ENCODE measurements at regions not wholly inside any gene's neighbourhood (a gene's known extent, or its start where the extent isn't known, plus 50 kb on each side); places are given as distances from the start of the nearest gene placed in this dataset.
"Not testable (repeated sequence)": the region's sequence is repeated elsewhere in the genome, so short reads cannot be mapped to it uniquely, and the experiment has no call there.

- no peak for TF ChIP-seq CTCF (IDR thresholded peaks at IDR 0.05)
- intact Hi-C loops (cut with DNase I): no loop called here
- H3K4me1 ChIP-seq: no peaks in the 10 kb centered on the region
- no peaks in the 10 kb centered on the region for H3K36me3 ChIP-seq
- H3K4me3 ChIP-seq: no peak overlapping the region
- no peak overlapping the region for H3K27ac ChIP-seq
- DNase-seq: no peak
- no peaks in the 10 kb centered on the region for H3K27me3 ChIP-seq
- H3K9me3 ChIP-seq: no peaks in the 10 kb centered on the region
- H3K9ac ChIP-seq (ENCODE audit: low read depth in 2 of 2, low read length in 2 of 2): no peak overlapping the region
Measured at GRCh38 chr19:28554321-28555091, 658.4 kb downstream of the UQCRFS1 start.

DNA sequence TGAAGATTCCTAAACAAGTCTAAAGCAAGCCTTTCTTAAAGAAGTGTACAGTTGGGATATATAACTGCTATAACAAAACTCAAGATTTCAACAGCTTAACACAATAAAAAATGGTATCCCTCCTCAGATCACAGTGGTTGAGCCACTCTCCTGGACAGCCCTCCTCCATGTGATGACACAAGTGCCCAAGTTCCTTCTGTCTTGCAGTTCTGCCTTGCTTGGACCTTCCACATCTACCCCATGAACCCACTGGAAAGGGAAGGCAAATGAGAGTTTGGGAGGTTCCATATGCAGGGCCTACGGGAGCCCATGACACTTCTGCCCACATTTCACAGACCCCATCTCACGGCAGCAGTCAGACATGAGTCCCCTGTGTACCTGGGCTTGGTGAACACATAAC, 659.2 kb downstream of the UQCRFS1 start:
- Histone ChIP-seq H3K36me3 (no peaks in the 10 kb centered on the region), H3K27ac (no peak overlapping the region), H3K9ac (ENCODE audit: low read depth in 2 of 2, low read length in 2 of 2) (no peak overlapping the region), H3K4me3 (no peak overlapping the region), H3K27me3 (no peaks in the 10 kb centered on the region), H3K9me3 (no peaks in the 10 kb centered on the region), H3K4me1 (no peaks in the 10 kb centered on the region)
- DNase-seq: no peak
- intact Hi-C loops (cut with DNase I): no loop called here
- no peak for TF ChIP-seq CTCF (IDR thresholded peaks at IDR 0.05)

DNA sequence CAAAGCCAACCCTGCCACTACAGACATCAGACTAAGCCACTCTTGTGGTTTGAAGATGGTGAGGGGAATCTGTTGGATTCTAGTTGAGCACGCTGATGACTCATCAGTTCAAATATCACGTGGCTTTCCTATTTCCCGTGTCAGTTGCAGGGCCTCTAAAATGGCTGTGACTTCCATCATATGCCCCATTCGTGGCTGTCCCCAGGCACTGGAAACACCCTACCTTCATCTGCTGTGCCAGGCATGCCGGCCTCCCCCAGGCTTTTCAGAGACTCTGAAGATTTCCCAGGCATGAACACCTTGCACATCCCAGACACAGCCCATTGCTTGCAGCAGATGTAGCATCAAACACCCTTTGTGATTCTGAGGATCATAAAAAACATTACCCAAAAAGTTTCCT, 659.9 kb downstream of the UQCRFS1 start:
- intact Hi-C loops (cut with DNase I): no loop called here
- no peaks in the 10 kb centered on the region for H3K27me3 ChIP-seq
- no peak overlapping the region for H3K4me3 ChIP-seq
- no peaks in the 10 kb centered on the region for H3K36me3 ChIP-seq
- H3K9me3 ChIP-seq: no peaks in the 10 kb centered on the region
- TF ChIP-seq CTCF (IDR thresholded peaks at IDR 0.05): no peak
- no peak overlapping the region for H3K27ac ChIP-seq
- H3K9ac ChIP-seq (ENCODE audit: low read depth in 2 of 2, low read length in 2 of 2): no peak overlapping the region
- no peaks in the 10 kb centered on the region for H3K4me1 ChIP-seq
- DNase-seq: no peak

DNA sequence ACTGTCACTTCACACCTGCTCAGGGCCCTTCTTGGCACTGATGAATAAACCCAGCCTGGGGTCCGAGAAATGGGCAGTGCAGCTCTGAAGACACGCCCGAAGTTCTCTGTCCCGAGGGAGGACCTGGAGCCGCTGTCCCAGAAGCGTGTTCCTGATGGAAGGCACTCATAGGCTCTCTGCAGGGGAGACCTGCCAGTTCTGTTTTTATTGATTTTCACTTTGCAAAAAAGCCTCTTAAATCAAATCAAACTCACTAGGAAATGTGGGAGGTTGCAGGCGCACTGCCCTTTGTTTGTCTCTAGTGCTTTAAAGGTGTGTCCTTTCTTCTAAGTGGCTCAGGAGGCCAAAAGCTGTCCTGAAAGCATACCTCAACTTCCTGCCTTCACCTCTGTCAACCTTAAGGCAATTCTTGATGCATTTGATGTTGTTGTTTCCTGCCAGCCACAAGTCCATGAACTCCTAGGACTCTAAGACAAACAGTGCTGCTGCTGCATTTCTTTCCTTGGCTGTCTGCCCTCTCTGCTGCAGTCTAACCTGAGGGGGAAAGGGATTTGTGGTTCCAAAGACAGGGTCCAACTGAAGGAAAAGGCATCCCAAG, 663.2 kb downstream of the UQCRFS1 start:
- H3K27me3 ChIP-seq: no peaks in the 10 kb centered on the region

DNA sequence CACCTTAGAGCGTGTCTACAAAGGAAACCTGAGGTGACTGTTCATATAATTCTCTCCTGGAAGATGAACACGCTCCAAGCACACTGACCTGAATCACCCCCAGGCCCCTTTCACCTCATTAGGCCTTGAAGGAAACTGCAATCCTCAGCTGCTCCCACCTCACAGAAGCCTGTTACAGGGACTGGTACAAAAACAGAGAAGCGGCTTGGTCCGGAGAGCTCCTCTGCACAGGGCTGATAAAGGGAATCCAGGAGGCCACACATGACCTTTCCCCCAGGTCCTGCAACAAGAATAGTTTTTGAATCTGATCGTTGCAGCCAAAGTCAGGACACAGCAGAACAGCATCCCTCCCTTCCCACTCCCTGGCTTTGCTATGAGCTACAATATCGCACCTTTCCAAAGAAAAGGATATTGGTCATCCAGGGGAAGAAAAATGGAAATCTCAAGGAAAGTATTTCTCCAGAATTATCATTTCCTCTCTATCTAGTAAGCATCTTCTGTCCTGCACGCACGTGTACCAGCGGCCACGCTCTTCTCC, 666.7 kb downstream of the UQCRFS1 start:
- H3K9ac ChIP-seq (ENCODE audit: low read depth in 2 of 2, low read length in 2 of 2): no peak overlapping the region
- no peak overlapping the region for H3K4me3 ChIP-seq
- H3K36me3 ChIP-seq: no peaks in the 10 kb centered on the region
- H3K27ac ChIP-seq: no peak overlapping the region
- TF ChIP-seq CTCF (IDR thresholded peaks at IDR 0.05): no peak
- no peaks in the 10 kb centered on the region for H3K27me3 ChIP-seq
- no peaks in the 10 kb centered on the region for H3K4me1 ChIP-seq
- no peaks in the 10 kb centered on the region for H3K9me3 ChIP-seq
- no peak for DNase-seq
- intact Hi-C loops (cut with DNase I): no loop called here

More for the DNA sequence above, 663.2 kb downstream of the UQCRFS1 start:
- DNase-seq: no peak
- Histone ChIP-seq H3K36me3 (no peaks in the 10 kb centered on the region), H3K9me3 (no peaks in the 10 kb centered on the region), H3K4me3 (no peak overlapping the region), H3K27ac (no peak overlapping the region), H3K9ac (ENCODE audit: low read depth in 2 of 2, low read length in 2 of 2) (no peak overlapping the region), H3K4me1 (no peaks in the 10 kb centered on the region)
- intact Hi-C loops (cut with DNase I): no loop called here
- TF ChIP-seq CTCF (IDR thresholded peaks at IDR 0.05): no peak

GRCh38 chr19:28545397-28545796, 667.6 kb downstream of the UQCRFS1 start:
- H3K27me3 ChIP-seq; H3K9ac ChIP-seq (ENCODE audit: low read depth in 2 of 2, low read length in 2 of 2); intact Hi-C loops (cut with DNase I); H3K4me1 ChIP-seq; H3K4me3 ChIP-seq; H3K9me3 ChIP-seq; H3K36me3 ChIP-seq; H3K27ac ChIP-seq; DNase-seq: not testable (repeated sequence)
